Gastroesophageal sphincter (tissue), 4 donors: ENCODE measurements at regions not wholly inside any gene's neighbourhood (a gene's known extent, or its start where the extent isn't known, plus 50 kb on each side); places are given as distances from the start of the nearest gene placed in this dataset.

Experiments
- ATAC-seq: fragments of 150-250 bp; one replicate; pipeline ENCODE4 v1.9.1; 2016; ENCODE audit warnings: mild to moderate bottlenecking, moderate library complexity
- H3K27ac ChIP-seq, 4 donors: fragments of 200-600 bp; sonication (generic) in 3 of 4; 1 replicate in 3 of 4; 2 replicates in 1 of 4; pipeline ENCODE4 v1.5.1; 2016 to 2019
- H3K27me3 ChIP-seq: fragments of 200-600 bp; sonication (generic); one replicate; pipeline ENCODE4 v1.5.1; 2019
- H3K36me3 ChIP-seq, 2 donors: fragments of 200-600 bp; sonication (generic); one replicate each; pipeline ENCODE4 v1.5.1; 2019; ENCODE audit warnings: control low read depth in 1 of 2
- H3K4me1 ChIP-seq, 3 donors: fragments of 200-600 bp; sonication (generic); 1 replicate in 2 of 3; 2 replicates in 1 of 3; pipeline ENCODE4 v1.5.1; 2016 to 2019; ENCODE audit warnings: control low read depth in 2 of 3
- H3K4me3 ChIP-seq, 2 donors: fragments of 200-600 bp; sonication (generic); one replicate each; pipeline ENCODE4 v1.5.1; 2019; ENCODE audit warnings: mild to moderate bottlenecking in 1 of 2, moderate library complexity in 1 of 2
- H3K9me3 ChIP-seq, 3 donors: fragments of 200-600 bp; sonication (generic); one replicate each; pipeline ENCODE4 v1.5.1; 2017 to 2019; ENCODE audit warnings: control low read depth in 2 of 3
- EP300 ChIP-seq: sonication (generic); formaldehyde crosslinking; IDR thresholded peaks from one replicate; pipeline ENCODE4 v1.6.1; 2017; ENCODE audit warnings: antibody characterized with exemption, mild to moderate bottlenecking
- POLR2A ChIP-seq, 2 donors: fragments of 450-650 bp; IDR thresholded peaks; one replicate each; pipeline ENCODE4 v1.6.1; 2017; ENCODE audit warnings: antibody characterized with exemption in 2 of 2, mild to moderate bottlenecking in 2 of 2, moderate library complexity in 1 of 2
- POLR2AphosphoS5 ChIP-seq: sonication (generic); formaldehyde crosslinking; IDR thresholded peaks from one replicate; pipeline ENCODE4 v1.6.1; 2017; ENCODE audit warnings: antibody characterized with exemption
- WGBS, 2 donors: methylation state at CpG; one replicate each; pipeline ENCODE4 v1.1.5; 2018; ENCODE audit warnings: low coverage in 1 of 2; 5-methylcytosine and 5-hydroxymethylcytosine counted together
- TF ChIP-seq, protein P1 (sequence below), 4 experiments: fragments of 200-600 bp in 2 of 4; fragments of 450-650 bp in 2 of 4; sonication (generic) in 1 of 4; IDR thresholded peaks; one replicate each; pipeline ENCODE4 v1.5.1; 2017 to 2019; ENCODE audit warnings: antibody characterized with exemption in 4 of 4, mild to moderate bottlenecking in 2 of 4, moderate library complexity in 2 of 4

DNA sequence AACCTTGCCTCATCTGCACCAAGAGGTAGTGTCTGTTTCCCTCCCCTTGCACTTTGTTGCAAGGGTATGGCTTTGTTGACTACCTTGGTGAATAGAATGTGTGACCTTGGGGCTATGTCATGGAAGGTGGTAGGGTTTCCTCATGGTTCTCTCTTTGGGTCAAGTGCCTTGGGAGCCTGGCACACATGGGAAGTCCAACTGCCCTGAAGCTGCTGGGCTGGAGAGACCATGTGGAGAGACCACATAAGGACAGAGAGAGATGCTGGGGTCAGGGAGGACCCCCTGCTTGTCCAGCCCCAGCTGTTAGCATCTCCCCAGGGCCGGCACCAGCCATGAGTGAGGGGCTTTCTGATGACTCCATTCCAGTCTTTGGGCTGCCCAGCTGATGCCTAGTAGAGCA, 95.5 kb upstream of the PAX1 start:
- H3K36me3 ChIP-seq = no peaks in the 10 kb centered on the region
- no peak for TF ChIP-seq POLR2A (IDR thresholded peaks at IDR 0.05)
- no peak for TF ChIP-seq EP300
- TF ChIP-seq POLR2AphosphoS5 = no peak
- TF ChIP-seq, protein P1, sequence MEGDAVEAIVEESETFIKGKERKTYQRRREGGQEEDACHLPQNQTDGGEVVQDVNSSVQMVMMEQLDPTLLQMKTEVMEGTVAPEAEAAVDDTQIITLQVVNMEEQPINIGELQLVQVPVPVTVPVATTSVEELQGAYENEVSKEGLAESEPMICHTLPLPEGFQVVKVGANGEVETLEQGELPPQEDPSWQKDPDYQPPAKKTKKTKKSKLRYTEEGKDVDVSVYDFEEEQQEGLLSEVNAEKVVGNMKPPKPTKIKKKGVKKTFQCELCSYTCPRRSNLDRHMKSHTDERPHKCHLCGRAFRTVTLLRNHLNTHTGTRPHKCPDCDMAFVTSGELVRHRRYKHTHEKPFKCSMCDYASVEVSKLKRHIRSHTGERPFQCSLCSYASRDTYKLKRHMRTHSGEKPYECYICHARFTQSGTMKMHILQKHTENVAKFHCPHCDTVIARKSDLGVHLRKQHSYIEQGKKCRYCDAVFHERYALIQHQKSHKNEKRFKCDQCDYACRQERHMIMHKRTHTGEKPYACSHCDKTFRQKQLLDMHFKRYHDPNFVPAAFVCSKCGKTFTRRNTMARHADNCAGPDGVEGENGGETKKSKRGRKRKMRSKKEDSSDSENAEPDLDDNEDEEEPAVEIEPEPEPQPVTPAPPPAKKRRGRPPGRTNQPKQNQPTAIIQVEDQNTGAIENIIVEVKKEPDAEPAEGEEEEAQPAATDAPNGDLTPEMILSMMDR (IDR thresholded peaks at IDR 0.05) = no peak
- H3K9me3 ChIP-seq = peaks cover 0 to 15% (median 0%) of the 10 kb centered on the region in 3 donors
- peaks cover 47% of the 10 kb centered on the region for H3K27me3 ChIP-seq
- no peak overlapping the region for H3K27ac ChIP-seq
- ATAC-seq = no peak
- H3K4me1 ChIP-seq = no peaks in the 10 kb centered on the region
- no peak overlapping the region for H3K4me3 ChIP-seq
- WGBS, 2 donors = no CpG with 5 or more reads among the region's 1 CpG

DNA sequence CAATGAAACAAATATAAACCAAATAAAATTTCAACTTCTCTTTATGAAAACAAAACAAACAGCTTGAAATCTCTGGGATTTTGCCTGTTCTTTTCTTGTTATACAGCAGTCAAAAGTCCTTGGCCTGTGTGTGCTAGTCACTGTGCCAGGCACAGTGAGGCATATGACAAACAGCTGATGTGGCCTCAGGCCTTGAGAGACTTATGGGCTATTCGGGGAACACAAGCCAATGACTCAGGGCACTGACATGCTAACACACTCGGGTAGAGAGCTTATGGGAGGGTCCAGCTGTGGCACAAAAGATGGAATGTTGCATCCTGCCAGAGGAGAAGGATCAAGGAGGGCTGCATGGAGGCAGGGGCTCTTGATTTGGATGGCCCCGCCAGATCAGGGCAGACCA, 95.4 kb upstream of the NKX2-2 start:
- no peak for ATAC-seq
- WGBS, 2 donors = 71% methylated on average over 1 of the region's 3 CpGs; no CpG with 5 or more reads in 1 of the 2 donors

DNA sequence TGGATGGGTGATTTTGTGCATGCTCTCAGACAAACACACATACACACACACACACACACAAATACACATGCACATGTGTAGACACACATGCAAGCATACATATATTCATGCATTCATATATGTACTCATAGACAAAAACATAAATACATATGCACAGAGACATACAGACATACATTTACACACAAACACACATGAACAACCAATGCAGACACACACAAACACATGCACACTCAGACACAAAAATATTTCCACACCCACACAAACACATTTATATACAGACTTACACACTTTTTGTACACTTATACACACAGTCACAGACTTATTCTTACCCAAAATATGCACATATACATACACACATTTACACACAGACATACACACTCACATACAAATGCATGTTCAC, 94.9 kb upstream of the NKX2-2 start:
- TF ChIP-seq, protein P1 (IDR thresholded peaks at IDR 0.05) = no peak
- TF ChIP-seq EP300 = no peak
- TF ChIP-seq POLR2A (IDR thresholded peaks at IDR 0.05) = no peak
- TF ChIP-seq POLR2AphosphoS5 = no peak
- Histone ChIP-seq H3K4me3 (no peak overlapping the region), H3K4me1 (no peaks in the 10 kb centered on the region), H3K9me3 (peaks cover 0 to 17% (median 0%) of the 10 kb centered on the region in 3 donors), H3K27me3 (peaks cover 35% of the 10 kb centered on the region), H3K27ac (no peak overlapping the region), H3K36me3 (no peaks in the 10 kb centered on the region)
- no peak for ATAC-seq

More for the DNA sequence above, 95.4 kb upstream of the NKX2-2 start:
- TF ChIP-seq POLR2AphosphoS5 = no peak
- Histone ChIP-seq H3K4me3 (no peak overlapping the region), H3K4me1 (no peaks in the 10 kb centered on the region), H3K27me3 (peaks cover 40% of the 10 kb centered on the region), H3K9me3 (peaks cover 0 to 17% (median 0%) of the 10 kb centered on the region in 3 donors), H3K27ac (no peak overlapping the region), H3K36me3 (no peaks in the 10 kb centered on the region)

DNA sequence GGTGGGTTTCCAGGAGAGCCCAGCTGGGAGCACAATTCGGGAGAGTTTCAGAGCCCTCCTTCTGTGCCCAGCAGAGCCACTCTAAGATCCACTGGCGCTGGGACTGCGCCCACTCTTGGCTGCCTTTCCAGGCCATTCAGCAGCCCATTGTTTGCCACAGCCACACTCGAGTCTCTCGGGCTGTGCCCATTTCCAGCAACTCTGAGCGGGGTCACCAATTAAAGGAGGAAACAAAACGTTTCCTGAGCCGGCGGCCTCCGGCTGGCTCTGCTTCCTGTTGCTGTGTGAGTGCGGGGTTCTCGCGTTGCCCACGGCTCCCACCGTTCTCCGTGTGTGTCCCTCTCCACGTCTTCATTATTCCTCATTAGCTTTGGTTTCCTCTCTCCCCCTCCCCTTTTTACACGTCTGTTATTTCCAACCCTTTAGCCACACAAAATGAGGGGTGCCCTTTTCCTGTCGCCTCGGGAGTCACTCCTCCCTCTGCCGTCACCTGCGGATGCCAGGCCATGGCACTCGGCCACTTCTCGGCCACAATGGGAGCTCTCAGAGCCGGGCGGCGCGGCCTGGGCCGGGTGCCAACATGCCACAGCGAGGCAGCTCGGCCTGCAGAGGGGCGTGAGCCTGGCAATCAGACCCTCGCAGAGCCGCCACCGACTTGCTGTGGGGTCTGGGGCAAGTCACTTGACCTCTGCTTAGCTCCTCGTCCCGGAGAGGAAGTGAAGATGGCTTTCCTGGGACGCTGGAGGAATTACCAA, 94.3 kb upstream of the NKX2-2 start:
- Histone ChIP-seq H3K27me3 (peaks cover 32% of the 10 kb centered on the region), H3K9me3 (peaks cover 0 to 17% (median 0%) of the 10 kb centered on the region in 3 donors), H3K27ac (no peak overlapping the region), H3K4me3 (no peak overlapping the region), H3K36me3 (no peaks in the 10 kb centered on the region), H3K4me1 (no peaks in the 10 kb centered on the region)
- TF ChIP-seq, protein P1 (IDR thresholded peaks at IDR 0.05) = no peak
- TF ChIP-seq EP300 (no peak), POLR2AphosphoS5 (no peak), POLR2A (IDR thresholded peaks at IDR 0.05) (no peak)
- WGBS, 2 donors = 51 to 53% methylated on average over 17 to 19 of the region's 38 CpGs
- no peak for ATAC-seq

DNA sequence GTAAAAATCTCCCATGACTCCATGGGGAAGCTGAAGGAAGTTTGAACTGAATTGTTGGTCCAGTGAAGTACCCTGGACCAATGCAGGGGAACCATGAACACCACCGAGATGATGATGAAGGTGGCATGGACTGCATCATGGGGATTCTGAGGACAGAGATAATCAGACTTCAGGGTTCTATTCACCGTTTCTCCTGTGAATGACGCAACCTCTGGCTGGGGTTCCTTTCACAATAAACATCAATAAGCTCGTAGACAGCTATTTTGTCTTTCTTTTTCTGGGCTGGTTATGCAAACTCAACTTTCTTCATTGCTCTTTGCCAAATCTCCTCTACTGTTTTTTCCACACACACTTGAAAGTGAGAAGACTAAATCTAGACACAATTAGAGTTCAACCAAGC, 87.9 kb upstream of the NKX2-2 start:
- H3K36me3 ChIP-seq = no peaks in the 10 kb centered on the region
- no peak overlapping the region for H3K27ac ChIP-seq
- H3K4me3 ChIP-seq = no peak overlapping the region
- H3K4me1 ChIP-seq = no peaks in the 10 kb centered on the region
- no peak for ATAC-seq
- no peaks in the 10 kb centered on the region for H3K27me3 ChIP-seq
- H3K9me3 ChIP-seq = peaks cover 0 to 49% (median 0%) of the 10 kb centered on the region in 3 donors
- 60 to 76% methylated on average over 3 to 4 of the region's 4 CpGs for WGBS, 2 donors
- no peak for TF ChIP-seq EP300

DNA sequence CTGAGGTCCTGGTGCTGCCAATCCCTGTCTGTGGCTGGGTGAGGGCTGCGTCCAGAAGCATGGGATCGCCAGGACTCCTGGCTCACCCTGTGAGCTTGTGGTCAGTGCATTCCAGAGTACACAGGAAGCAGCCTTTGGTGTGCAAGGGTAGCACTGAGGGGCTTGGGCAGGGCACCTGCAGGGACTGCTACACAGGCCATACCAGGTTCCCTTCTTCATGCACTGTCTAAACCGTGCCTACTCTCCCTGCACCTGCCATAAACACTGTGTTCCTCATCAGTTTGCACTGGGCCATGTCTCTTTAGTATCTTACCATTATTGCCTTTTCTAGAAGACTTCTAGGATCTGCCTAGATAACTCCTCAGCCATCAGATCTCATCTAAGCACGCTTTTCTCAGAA, 72.8 kb upstream of the NKX2-2 start:
- no peaks in the 10 kb centered on the region for H3K9me3 ChIP-seq
- H3K4me1 ChIP-seq = no peaks in the 10 kb centered on the region
- H3K27ac ChIP-seq = no peak overlapping the region
- 67 to 69% methylated on average over 2 to 3 of the region's 4 CpGs for WGBS, 2 donors
- H3K36me3 ChIP-seq = no peaks in the 10 kb centered on the region
- ATAC-seq = no peak
- no peak overlapping the region for H3K4me3 ChIP-seq
- TF ChIP-seq EP300 (no peak), POLR2A (IDR thresholded peaks at IDR 0.05) (no peak)
- TF ChIP-seq, protein P1 (IDR thresholded peaks at IDR 0.05) = no peak
- peaks cover 36% of the 10 kb centered on the region for H3K27me3 ChIP-seq
